ENCODE measurements at regions not wholly inside any gene's neighbourhood (a gene's known extent, or its start where the extent isn't known, plus 50 kb on each side); places are given as distances from the start of the nearest gene placed in this dataset.

DNA sequence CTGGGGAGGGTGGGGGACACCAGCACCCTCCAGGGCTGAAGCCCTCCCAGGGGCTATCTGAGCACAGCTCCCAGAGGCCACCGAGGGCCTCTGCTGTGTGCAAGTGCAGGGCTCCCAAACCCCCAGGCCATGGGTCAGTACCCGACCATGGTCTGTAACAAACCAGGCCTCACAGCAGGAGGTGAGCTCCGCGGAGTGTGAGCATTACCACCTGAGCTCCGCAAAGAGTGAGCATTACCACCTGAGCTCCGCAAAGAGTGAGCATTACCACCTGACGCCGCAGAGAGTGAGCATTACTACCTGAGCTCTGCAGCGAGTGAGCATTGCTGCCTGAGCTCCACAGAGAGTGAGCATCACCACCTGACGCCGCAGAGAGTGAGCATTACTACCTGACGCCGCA lies 152.9 kb upstream of the IRX2 start:
- TF ChIP-seq POLR2A (IDR thresholded peaks at IDR 0.05): no peak
- TF ChIP-seq, protein P1, sequence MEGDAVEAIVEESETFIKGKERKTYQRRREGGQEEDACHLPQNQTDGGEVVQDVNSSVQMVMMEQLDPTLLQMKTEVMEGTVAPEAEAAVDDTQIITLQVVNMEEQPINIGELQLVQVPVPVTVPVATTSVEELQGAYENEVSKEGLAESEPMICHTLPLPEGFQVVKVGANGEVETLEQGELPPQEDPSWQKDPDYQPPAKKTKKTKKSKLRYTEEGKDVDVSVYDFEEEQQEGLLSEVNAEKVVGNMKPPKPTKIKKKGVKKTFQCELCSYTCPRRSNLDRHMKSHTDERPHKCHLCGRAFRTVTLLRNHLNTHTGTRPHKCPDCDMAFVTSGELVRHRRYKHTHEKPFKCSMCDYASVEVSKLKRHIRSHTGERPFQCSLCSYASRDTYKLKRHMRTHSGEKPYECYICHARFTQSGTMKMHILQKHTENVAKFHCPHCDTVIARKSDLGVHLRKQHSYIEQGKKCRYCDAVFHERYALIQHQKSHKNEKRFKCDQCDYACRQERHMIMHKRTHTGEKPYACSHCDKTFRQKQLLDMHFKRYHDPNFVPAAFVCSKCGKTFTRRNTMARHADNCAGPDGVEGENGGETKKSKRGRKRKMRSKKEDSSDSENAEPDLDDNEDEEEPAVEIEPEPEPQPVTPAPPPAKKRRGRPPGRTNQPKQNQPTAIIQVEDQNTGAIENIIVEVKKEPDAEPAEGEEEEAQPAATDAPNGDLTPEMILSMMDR (IDR thresholded peaks at IDR 0.05): no peak

Measured in lower leg skin (tissue), 3 donors.